ENCODE measurements at regions not wholly inside any gene's neighbourhood (a gene's known extent, or its start where the extent isn't known, plus 50 kb on each side); places are given as distances from the start of the nearest gene placed in this dataset.

DNA sequence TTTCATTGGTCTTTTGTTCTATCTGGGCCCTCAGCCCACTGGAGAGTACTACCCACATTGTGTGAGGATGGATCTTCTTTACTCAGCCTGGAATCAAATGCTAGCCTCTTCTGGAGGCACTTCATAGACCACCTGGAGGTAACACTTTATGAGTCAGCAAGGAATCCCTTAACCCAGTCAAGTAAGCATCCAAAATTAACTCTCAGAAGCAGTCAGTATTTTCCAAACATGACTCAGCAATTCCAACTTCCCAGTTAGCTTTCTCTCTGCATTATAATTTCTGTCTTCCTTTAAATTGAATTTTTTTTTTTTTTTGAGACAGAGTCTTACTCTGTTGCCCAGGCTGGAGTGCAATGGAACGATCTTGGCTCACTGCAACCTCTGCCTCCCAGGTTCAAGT is 142.7 kb downstream of the ACKR3 start:
- H3K9ac ChIP-seq (ENCODE audit: low read depth, low read length) = no peak overlapping the region
- no peaks in the 10 kb centered on the region for H3K36me3 ChIP-seq (ENCODE audit: insufficient read depth, low read length)
- no peak overlapping the region for H3K4me3 ChIP-seq (ENCODE audit: low read length)
- H3K4me2 ChIP-seq (ENCODE audit: low read length) = no peak overlapping the region
- H3K27me3 ChIP-seq (ENCODE audit: control insufficient read depth, insufficient read depth, low read length) = no peaks in the 10 kb centered on the region
- peaks cover 13% of the 10 kb centered on the region for H3K4me1 ChIP-seq (ENCODE audit: control insufficient read depth, insufficient read depth, low read length)
- no peaks in the 10 kb centered on the region for H3K9me3 ChIP-seq (replicated peaks; ENCODE audit: low read length)

DNA sequence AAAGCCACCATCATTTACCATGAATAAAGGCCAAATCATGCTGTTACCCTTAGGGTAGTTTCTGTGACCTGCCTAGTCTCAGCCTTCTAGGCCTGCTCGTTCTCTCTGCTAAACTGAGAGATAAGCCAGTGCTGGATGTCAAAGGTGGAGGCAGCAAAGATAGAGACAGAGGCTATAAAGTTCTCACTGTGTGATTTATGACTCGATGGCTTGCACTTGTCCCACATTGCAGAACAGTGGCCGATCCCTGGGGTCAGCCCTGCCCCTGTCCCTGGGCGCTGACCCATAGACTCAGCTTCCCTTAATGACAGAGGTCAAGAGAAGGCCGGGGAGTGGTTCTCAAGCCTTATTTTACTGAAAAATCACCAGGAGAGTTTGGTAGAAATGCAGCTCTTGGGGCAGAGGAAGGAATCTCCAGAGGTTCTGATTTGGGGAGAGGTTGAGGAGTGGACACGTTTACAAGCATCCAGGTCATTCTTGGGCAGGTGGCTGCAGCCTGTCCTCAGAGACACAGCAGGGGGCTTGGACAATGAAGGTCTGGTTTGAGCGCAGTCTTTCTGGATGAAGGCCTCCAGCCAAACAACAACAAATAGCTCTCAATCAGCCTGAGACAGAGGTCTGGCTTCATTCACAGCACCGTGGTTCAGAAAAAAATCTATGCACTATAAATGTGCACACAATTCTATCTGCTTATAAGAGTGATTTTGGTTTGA is 143.5 kb downstream of the ACKR3 start:
- no peaks in the 10 kb centered on the region for H3K36me3 ChIP-seq (ENCODE audit: insufficient read depth, low read length)
- H3K4me3 ChIP-seq (ENCODE audit: low read length) = no peak overlapping the region
- H3K4me1 ChIP-seq (ENCODE audit: control insufficient read depth, insufficient read depth, low read length) = peaks cover 13% of the 10 kb centered on the region
- H3K4me2 ChIP-seq (ENCODE audit: low read length) = no peak overlapping the region
- H3K9me3 ChIP-seq (replicated peaks; ENCODE audit: low read length) = no peaks in the 10 kb centered on the region
- no peaks in the 10 kb centered on the region for H3K27me3 ChIP-seq (ENCODE audit: control insufficient read depth, insufficient read depth, low read length)
- no peak overlapping the region for H3K9ac ChIP-seq (ENCODE audit: low read depth, low read length)

DNA sequence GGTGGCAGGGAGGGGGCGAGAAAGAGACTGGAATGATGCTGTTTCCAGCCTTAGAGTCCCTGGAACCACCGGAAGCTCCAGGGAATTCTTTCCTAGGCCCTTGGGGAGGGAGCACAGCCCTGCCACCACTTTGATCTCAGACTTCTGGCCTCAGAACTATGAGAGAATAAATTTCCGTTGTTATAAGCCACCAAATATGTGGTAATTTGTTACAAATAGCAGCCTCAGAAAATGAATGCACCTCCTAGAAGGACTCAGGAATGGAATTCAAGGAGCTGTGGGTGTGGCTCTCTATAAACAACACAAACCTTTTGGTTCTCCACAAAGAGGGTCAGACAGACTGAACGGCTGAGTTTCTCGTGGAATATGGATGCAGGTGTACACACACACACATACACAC is 144.5 kb downstream of the ACKR3 start:
- Histone ChIP-seq H3K27me3 (ENCODE audit: control insufficient read depth, insufficient read depth, low read length) (no peaks in the 10 kb centered on the region), H3K9me3 (replicated peaks; ENCODE audit: low read length) (no peaks in the 10 kb centered on the region), H3K4me3 (ENCODE audit: low read length) (no peak overlapping the region), H3K4me1 (ENCODE audit: control insufficient read depth, insufficient read depth, low read length) (peaks cover 13% of the 10 kb centered on the region), H3K36me3 (ENCODE audit: insufficient read depth, low read length) (no peaks in the 10 kb centered on the region), H3K9ac (ENCODE audit: low read depth, low read length) (no peak overlapping the region), H3K4me2 (ENCODE audit: low read length) (no peak overlapping the region)

DNA sequence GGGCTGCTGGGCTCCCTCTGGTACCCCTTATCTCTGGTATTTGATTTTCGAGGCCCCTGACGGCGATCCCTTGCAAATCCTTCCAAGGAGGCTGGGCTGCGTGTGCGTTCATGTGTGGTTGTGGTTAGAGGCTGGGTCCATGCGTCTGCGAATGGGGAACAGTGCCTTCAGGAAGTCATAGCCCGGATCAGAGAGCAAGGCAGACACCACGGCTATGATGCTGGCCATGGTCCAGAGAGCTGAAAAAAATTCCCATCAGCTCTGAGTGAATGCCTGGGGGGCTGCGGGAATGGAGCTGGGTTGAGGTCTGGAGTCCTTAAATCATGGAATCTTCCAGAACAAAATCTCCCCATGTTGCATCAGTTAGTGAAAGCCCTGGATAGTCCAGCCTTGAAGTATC is 145.5 kb downstream of the ACKR3 start:
- H3K4me3 ChIP-seq (ENCODE audit: low read length) = no peak overlapping the region

DNA sequence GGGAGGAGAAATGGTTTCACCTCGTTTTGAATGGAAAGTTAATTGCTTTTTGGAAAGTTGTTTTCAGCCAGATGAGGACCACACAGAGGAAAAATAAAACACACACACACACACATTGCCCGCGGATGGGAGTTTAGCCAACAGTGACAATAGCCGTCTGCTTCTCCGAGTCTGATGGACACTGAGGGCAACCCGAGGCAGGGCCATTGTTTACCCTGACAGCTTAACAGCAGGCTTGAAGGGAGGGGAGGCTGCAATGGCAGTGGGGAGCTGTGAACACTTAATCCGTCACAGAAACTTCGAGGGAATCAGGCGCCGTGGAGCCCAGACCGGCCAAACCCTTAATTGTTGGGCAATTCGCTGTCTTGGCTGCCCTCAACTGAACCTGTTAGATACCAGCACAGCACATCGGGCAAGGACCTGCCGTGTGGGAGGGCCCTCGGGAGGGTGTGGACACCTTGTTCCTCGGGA is 145.9 kb downstream of the ACKR3 start:
- Histone ChIP-seq H3K4me1 (ENCODE audit: control insufficient read depth, insufficient read depth, low read length) (peaks cover 13% of the 10 kb centered on the region), H3K4me2 (ENCODE audit: low read length) (no peak overlapping the region), H3K4me3 (ENCODE audit: low read length) (no peak overlapping the region), H3K36me3 (ENCODE audit: insufficient read depth, low read length) (no peaks in the 10 kb centered on the region), H3K9me3 (replicated peaks; ENCODE audit: low read length) (no peaks in the 10 kb centered on the region), H3K27me3 (ENCODE audit: control insufficient read depth, insufficient read depth, low read length) (no peaks in the 10 kb centered on the region), H3K9ac (ENCODE audit: low read depth, low read length) (no peak overlapping the region)

More for the DNA sequence above, 145.5 kb downstream of the ACKR3 start:
- peaks cover 13% of the 10 kb centered on the region for H3K4me1 ChIP-seq (ENCODE audit: control insufficient read depth, insufficient read depth, low read length)
- H3K36me3 ChIP-seq (ENCODE audit: insufficient read depth, low read length) = no peaks in the 10 kb centered on the region
- H3K4me2 ChIP-seq (ENCODE audit: low read length) = no peak overlapping the region
- no peaks in the 10 kb centered on the region for H3K9me3 ChIP-seq (replicated peaks; ENCODE audit: low read length)
- no peak overlapping the region for H3K9ac ChIP-seq (ENCODE audit: low read depth, low read length)
- H3K27me3 ChIP-seq (ENCODE audit: control insufficient read depth, insufficient read depth, low read length) = no peaks in the 10 kb centered on the region

DNA sequence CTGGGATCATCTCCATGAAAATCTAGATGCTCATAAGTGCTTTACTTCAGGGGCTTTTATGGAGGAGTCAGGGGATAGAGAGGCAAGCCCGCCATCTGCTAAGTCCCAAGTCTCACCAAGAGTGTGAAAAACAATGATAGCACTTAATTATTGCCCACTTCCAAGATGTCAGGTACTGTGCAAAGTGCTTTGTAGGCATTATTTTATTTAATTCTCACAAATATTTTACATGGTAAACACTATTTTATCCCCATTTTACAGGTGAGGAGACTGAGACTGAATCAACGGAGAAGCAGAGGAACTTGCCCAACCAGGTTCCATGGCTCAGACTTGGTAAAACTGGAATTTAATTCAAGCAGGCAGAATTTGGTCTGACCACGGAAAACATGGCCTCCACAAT is 147.5 kb downstream of the ACKR3 start:
- Histone ChIP-seq H3K4me2 (ENCODE audit: low read length) (no peak overlapping the region), H3K4me1 (ENCODE audit: control insufficient read depth, insufficient read depth, low read length) (peaks cover 2% of the 10 kb centered on the region), H3K36me3 (ENCODE audit: insufficient read depth, low read length) (no peaks in the 10 kb centered on the region), H3K9ac (ENCODE audit: low read depth, low read length) (no peak overlapping the region), H3K9me3 (replicated peaks; ENCODE audit: low read length) (no peaks in the 10 kb centered on the region), H3K4me3 (ENCODE audit: low read length) (no peak overlapping the region), H3K27me3 (ENCODE audit: control insufficient read depth, insufficient read depth, low read length) (no peaks in the 10 kb centered on the region)

DNA sequence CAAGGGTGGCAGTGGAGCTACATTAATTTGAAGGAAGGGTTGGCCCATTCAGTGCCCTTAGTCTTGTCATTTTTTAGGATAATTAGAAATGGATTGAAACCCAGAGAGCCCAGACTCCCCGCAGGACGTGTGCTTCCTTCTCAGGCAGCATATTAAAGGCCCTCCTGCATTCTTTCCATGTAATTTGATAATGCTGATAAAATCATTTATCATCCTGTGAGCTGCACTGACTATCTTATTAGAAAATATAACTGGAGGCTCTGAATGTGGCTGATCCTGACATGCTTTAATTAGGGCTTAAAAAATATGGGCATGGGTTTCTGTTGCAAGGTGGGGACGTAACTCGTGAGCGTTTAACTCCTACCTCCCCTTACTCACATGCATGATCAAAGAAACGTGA is 148.1 kb downstream of the ACKR3 start:
- no peaks in the 10 kb centered on the region for H3K9me3 ChIP-seq (replicated peaks; ENCODE audit: low read length)
- no peaks in the 10 kb centered on the region for H3K27me3 ChIP-seq (ENCODE audit: control insufficient read depth, insufficient read depth, low read length)
- H3K4me2 ChIP-seq (ENCODE audit: low read length) = no peak overlapping the region
- H3K9ac ChIP-seq (ENCODE audit: low read depth, low read length) = no peak overlapping the region
- no peaks in the 10 kb centered on the region for H3K4me1 ChIP-seq (ENCODE audit: control insufficient read depth, insufficient read depth, low read length)
- no peaks in the 10 kb centered on the region for H3K36me3 ChIP-seq (ENCODE audit: insufficient read depth, low read length)
- H3K4me3 ChIP-seq (ENCODE audit: low read length) = no peak overlapping the region

GRCh38 chr2:236718207-236718992 is 148.8 kb downstream of the ACKR3 start:
- Histone ChIP-seq H3K27me3 (ENCODE audit: control insufficient read depth, insufficient read depth, low read length) (no peaks in the 10 kb centered on the region), H3K9ac (ENCODE audit: low read depth, low read length) (no peak overlapping the region), H3K36me3 (ENCODE audit: insufficient read depth, low read length) (no peaks in the 10 kb centered on the region), H3K4me2 (ENCODE audit: low read length) (no peak overlapping the region), H3K9me3 (replicated peaks; ENCODE audit: low read length) (no peaks in the 10 kb centered on the region), H3K4me3 (ENCODE audit: low read length) (no peak overlapping the region), H3K4me1 (ENCODE audit: control insufficient read depth, insufficient read depth, low read length) (no peaks in the 10 kb centered on the region)

- H3K36me3 ChIP-seq (ENCODE audit: insufficient read depth, low read length) = no peaks in the 10 kb centered on the region
- no peak overlapping the region for H3K9ac ChIP-seq (ENCODE audit: low read depth, low read length)
- H3K27me3 ChIP-seq (ENCODE audit: control insufficient read depth, insufficient read depth, low read length) = no peaks in the 10 kb centered on the region
- no peaks in the 10 kb centered on the region for H3K4me1 ChIP-seq (ENCODE audit: control insufficient read depth, insufficient read depth, low read length)
- H3K4me3 ChIP-seq (ENCODE audit: low read length) = no peak overlapping the region
- no peak overlapping the region for H3K4me2 ChIP-seq (ENCODE audit: low read length)
- no peaks in the 10 kb centered on the region for H3K9me3 ChIP-seq (replicated peaks; ENCODE audit: low read length)
These were observed 149.6 kb downstream of the ACKR3 start for GRCh38 chr2:236719192-236719635.

- Histone ChIP-seq H3K9me3 (replicated peaks; ENCODE audit: low read length) (no peaks in the 10 kb centered on the region), H3K4me2 (ENCODE audit: low read length) (no peak overlapping the region), H3K4me1 (ENCODE audit: control insufficient read depth, insufficient read depth, low read length) (no peaks in the 10 kb centered on the region), H3K36me3 (ENCODE audit: insufficient read depth, low read length) (no peaks in the 10 kb centered on the region), H3K27me3 (ENCODE audit: control insufficient read depth, insufficient read depth, low read length) (peaks cover 1% of the 10 kb centered on the region), H3K4me3 (ENCODE audit: low read length) (no peak overlapping the region), H3K9ac (ENCODE audit: low read depth, low read length) (no peak overlapping the region)
These were observed 151.4 kb downstream of the ACKR3 start for GRCh38 chr2:236720974-236721540.

DNA sequence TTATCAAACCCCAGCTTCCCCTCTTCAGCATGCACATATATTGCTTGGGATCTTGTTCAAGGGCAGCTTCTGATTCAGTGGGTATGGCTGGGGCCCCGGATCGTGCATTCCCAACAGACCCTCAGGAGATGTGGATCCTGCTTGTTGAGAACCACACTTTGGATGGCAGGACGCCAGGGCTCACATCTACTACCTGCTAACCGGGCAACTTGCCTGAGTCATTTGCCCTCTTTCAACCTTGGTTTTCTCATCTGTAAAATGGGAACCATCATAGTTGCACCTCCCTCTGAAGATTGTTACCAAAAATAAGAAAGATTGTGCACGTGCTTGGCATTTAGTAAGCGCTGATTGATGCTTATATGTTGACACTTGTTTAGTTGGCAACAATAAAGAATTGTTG is 154.6 kb downstream of the ACKR3 start:
- Histone ChIP-seq H3K36me3 (ENCODE audit: insufficient read depth, low read length) (no peaks in the 10 kb centered on the region), H3K9me3 (replicated peaks; ENCODE audit: low read length) (no peaks in the 10 kb centered on the region), H3K9ac (ENCODE audit: low read depth, low read length) (no peak overlapping the region), H3K27me3 (ENCODE audit: control insufficient read depth, insufficient read depth, low read length) (peaks cover 4% of the 10 kb centered on the region), H3K4me1 (ENCODE audit: control insufficient read depth, insufficient read depth, low read length) (no peaks in the 10 kb centered on the region), H3K4me3 (ENCODE audit: low read length) (no peak overlapping the region), H3K4me2 (ENCODE audit: low read length) (no peak overlapping the region)

Measured in skeletal muscle satellite cell (primary cell).